GM21360 (cell line): ENCODE measurements at regions not wholly inside any gene's neighbourhood (a gene's known extent, or its start where the extent isn't known, plus 50 kb on each side); places are given as distances from the start of the nearest gene placed in this dataset.

Experiments
- ATAC-seq: cut with Tn5 transposase; IDR thresholded peaks from one replicate; pipeline ENCODE4 v1.9.1; 2021; ENCODE audit warnings: mild to moderate bottlenecking, moderate library complexity; ENCODE audit not compliant: unreplicated experiment

DNA sequence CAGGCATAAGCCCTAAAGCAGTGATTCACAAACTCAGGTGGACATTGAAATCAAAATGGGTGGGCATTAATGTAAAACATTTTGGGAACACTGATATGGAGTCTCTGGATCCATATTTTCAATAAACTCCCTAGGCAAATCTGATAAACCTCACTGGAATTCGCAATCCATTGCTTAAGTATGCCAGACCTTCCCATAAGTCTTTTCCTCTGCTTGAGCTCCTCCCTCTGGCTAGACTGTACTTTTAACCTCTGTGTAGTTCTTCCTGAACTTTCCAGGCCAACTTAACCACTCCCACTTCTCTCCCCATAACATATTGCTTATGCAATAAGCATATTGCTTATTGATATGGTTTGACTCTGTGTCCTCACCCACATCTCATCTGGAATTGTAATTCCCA is 629.7 kb upstream of the IMPG1 start:
- ATAC-seq: no peak

DNA sequence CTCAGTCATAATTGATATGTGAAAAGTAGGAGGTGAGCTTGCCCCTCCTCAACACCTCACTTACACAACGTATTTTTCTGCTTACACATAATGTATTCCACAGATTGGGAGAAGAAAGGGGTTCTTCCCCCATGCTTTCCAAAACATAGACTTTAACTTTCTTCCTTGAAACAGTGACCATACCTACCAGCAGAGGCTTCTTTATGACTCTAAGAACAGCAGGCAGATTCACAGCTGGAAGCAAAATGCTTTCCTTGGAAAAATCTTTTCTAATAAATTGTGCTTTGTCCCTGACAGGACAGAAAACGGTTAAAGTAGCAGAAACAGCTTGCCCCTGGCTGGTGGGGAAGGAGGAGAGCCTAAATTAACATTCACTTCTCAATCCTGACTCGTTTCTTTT is 629.1 kb upstream of the IMPG1 start:
- no peak for ATAC-seq

DNA sequence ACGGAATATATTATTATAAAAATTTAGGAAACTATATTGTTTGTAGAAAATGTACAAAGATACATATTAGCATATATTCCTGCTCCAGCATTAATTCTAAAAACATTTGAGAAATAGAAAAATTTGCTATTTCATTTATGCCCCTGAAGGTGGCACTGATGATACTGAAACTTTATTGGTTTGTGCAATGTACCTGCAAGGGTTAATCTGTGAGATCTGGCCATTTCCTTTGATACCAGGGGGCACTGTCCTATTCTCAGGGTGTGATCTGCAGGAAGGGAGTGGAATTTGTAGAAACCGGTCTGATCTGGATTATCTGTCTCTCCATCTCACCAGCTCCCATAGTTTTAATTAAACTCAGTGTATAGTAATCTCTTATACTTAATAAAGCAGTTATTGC is 625.1 kb upstream of the IMPG1 start:
- ATAC-seq: no peak

DNA sequence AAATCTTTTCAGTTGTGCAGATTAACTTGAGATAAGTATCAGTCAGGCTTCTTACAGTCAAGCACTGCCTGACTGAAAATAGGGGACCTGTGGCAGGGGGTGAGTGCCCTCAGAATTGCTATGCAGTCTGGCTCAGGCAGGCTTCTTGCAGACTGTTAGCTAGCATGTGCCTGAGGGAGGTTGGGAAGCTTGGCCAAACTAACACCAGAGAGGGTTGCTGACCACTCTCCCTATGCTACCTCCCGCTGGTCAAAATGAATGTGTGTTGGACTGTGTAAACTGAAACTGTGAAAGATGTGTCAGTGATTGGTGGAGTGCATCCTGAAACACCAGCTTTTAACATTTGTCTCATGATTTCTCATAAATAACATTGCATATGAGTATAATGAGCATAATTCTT is 622.3 kb upstream of the IMPG1 start:
- no peak for ATAC-seq

DNA sequence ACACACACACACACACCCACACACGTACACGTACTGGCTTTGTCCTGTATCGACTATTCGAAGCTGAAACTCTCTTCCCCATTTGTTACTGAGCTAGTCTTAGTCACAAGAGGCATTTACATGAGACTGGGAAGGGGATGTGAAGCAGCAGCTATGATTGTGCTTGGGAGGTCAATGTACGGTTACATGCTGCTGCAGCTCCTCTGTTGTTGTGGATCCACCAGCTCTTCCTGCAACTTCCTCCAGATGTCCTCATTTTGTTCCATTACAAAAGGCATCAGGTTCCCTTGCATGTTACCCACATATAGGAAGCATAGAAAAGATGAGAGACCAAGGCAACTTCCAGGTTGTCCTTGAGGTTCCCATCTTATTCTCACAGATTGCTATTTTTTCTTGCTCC is 612.4 kb upstream of the IMPG1 start:
- ATAC-seq: no peak

DNA sequence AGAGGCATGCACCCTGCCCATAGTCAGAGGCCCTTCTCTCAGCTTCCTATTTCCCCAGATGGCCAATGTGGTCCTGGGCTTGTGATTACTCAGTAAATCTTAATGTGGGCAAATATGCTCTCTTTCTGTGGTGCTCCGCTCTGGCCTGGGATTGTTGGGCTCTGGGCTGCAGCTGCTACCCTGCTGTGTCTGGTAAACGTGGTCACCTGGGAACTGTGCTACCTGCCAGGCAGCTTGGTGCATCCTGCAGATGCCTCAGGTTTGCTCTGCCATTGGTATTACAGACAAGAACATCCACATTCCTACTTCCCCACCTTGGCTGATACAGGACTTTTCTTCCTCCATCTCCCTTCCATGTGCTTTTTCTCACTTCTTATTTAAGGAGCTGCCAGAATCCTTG is 611.5 kb upstream of the IMPG1 start:
- ATAC-seq: no peak

DNA sequence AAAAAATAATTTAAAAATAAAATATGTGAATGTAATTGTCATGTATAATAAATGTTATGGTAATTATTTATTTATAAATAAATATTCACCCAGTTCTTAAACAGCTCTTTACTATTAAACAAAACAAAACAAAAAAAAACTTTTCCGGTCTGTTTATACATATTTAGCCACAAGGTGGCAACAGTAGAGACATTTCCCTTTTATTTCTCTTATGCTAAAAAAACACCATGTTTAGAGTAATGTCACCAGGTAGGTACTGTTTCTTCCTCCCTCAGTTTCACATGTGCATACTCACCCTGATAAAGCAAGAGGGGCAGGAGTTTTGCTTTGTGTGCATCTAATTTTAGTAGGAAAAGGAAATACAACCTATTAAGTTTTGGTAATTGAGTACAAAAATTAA is 610.4 kb upstream of the IMPG1 start:
- no peak for ATAC-seq

DNA sequence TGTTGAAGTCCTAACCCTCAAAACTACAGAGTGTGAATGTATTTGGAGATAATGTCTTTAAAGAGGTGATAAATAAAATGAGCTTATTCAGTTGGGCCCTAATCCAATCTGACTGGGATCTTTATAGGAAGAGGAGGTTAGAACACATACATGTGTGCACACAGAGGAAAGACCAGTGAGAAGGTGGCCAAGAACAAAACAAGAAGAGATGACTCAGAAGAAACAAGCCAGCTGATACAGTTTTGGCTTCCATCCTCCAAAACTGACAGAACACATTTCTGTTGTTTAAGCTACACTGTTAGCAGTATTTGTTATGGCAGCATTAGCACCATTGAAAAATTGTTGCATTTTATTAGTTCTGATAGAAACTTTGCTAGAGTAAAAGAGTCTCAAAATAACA is 609.3 kb upstream of the IMPG1 start:
- ATAC-seq: no peak

DNA sequence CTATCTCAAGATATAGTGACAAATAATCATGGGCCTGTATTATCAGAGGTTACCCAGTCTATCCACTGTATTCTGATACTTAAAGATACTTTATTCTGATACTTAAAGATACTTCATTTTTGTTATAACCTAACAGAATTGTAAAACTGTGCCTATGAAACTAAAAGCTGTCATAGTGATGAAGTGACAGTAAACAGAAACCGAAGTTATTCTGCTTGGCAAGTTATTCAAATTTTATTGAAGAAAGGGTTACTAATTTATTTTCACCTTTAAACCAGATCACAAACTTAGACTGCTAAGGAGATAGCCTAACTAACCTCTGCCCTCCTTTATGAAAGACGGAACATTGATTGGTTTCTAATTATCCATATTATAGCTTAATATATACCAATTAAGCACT is 604.6 kb upstream of the IMPG1 start:
- ATAC-seq: no peak

DNA sequence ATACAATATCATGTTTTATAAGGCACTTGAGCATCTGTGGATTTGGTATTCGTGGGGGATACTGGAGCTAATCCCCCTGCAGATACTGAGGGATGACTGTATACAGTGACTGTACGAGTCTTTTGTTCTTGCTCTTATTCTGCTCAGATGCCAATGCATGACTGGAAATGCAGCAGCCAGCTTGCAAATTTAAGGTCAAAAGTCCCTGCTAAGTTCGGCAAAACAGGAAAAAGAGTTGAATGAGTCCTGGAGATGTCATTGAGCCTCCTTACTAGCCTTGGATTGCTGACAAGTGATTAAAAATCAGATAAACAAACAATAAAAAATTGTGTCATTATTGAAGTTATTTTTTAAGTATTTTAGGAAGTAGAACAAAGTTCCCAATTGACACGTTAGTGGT is 599.3 kb upstream of the IMPG1 start:
- no peak for ATAC-seq

DNA sequence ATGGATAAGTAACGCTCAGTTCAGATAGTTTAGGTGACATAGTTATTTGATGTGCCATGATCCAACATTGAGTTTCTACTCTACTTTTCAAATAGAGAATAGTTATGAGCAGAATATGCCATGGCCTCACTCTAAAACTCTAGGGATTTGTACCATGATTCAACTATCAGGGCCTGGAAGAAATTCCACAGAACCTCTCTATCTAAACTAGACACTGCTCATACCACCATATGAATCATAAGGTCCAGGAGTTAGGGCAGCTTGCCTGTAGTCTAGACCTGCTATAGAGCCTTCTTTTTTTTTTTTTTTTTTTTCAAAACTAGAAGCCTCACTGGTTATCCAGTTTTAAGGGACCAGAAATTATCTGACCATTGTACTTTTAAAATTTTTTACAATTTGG is 571.8 kb upstream of the IMPG1 start:
- ATAC-seq: no peak

DNA sequence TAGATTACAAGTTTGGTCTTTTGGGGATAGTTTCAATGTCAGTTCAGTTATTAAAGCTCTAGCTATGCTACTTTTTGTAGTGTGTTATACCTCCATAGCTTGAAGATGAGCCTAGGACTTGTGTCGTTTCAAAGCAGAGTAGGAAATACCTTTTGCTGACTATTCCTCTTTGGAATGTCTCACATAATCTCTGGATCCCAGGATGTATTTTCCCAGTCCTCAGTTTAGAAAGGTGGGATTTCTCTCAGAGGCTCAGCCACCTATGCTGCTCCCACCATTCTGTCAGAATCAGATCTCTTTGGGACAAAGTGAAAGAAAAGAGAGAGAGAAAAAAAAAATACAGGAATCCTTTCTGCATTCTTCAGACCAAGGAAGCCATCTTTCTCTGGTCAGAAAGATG is 567.5 kb upstream of the IMPG1 start:
- no peak for ATAC-seq

DNA sequence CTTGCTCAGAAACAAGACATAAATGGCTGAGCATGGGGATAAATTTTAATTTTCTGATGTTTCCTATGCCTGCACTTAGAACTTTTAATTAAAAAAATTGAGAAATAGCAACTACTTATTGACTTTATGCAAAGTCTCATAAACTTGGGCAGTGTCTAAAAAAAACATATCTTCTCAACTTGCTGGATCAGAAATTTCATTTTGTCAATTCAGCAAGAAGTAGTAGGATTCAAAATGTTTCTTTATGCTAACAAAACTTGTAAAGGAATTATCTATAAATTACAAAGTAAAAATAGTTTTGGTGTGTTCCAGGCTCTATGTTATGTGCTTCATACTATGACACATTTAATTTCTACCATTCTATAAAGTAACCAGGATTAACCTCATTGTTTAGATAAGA is 562.2 kb upstream of the IMPG1 start:
- ATAC-seq: no peak

DNA sequence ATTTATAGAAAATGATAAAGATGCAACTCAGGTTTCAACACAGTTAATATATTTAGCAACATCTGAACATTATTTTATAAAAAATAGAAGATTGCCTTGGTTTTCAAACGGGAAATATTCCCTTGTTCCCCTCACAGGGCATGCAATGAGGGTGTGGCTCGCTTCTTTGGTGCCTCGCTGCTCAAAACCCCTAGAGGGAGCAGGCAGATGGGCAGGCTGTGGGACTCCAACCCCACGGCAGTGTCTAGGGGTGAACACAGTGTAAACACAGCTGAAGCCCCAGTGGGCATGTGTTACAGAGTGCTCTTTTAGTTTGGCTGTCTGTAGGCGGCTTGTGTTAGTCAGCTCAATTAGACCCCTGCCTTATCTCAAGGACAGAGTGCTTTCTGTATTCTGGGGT is 560.8 kb upstream of the IMPG1 start:
- ATAC-seq: no peak

DNA sequence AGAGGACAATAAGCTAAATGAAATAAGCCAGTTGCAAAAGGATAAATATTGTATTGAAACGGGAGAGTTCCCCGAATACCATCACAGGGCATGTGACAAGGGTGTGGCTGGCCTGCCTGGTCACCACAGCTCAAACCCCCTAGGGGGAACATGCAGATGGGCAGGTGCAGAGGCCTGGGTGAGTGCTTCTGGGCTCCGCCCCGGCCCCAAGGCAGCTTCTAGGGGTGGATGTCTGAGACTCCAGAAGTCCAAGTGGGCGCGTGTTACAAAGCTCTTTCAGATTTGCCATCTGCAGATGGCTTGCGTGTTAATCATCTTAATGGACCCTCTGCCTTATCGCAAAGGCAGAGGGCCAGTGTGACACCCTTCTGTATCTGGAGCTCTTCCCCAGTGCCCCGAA is 559.2 kb upstream of the IMPG1 start:
- ATAC-seq: no peak

DNA sequence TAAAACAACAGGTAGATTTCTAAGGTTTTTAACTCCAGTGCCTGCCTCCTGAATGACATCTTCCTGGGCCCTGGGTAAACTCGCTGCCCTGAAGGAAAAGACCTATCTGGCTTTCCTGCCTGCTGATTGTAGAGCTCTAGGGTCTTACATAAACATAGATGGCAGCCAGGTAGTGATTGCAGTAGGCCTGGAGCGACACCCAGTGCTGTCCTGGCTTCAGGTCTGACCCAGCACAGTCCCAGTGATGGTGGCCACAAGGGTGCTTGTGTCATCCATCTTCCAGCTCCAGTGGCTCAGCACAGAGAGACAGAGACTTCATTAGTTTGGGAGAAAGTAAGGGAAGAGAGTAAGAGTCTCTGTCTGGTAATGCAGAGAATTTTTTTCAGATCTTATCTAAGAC is 542.9 kb upstream of the IMPG1 start:
- no peak for ATAC-seq

DNA sequence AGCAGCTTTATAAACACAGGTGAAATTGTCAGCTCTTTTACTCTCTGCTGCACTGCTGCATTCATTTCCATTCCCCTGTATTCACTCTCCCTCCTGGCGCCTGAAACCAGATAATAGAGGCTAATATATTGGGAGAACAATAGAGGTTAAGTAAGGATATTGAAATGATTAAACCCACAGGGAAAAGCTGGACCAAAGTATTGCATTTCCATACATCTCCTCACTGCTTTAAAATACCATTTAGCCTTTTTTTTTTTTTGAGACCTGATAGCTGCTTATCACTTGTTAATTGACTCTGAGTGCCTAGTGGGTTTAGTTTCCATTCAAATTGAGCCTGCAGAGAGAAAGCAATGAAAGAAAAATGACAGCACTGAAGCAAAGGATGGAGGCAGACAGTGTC is 540.5 kb upstream of the IMPG1 start:
- no peak for ATAC-seq

DNA sequence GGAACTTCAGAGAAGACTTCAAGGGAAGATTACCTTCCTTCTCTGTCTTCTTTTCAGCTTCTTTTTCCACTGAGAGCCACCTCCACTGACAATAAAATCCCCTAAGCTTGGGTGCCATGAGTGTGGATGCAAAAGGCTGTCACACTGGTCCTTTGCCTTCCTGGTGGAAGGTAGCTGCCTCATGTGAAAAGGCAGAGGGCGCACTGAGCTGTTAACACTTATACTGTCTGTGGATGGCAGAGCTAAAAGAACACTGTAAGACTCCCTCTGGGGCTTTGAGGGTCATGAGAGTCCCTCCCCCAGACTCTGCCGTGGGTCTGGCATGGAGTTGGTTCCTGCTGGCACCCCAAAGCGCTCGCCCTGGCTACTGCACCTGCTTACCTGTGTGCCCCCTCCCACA is 536.7 kb upstream of the IMPG1 start:
- ATAC-seq: no peak

DNA sequence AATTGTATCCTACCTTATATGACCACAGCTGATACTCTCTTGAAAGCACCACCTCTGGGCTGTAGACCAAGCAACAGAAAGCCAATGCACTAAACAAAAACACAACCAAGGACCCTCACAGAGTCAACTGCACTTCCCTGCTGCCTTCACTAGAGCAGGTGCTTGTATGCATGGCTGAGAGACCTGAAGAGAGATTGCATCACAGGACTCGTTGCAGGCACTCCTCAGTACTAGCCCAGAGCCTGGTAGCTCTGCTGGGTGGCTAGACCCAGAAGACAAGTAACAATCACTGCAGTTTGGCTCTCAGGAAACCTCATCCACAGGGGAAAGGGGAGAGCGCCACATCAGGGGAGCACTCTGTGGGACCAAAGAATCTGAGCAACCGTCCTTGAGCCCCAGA is 521.6 kb upstream of the IMPG1 start:
- no peak for ATAC-seq

DNA sequence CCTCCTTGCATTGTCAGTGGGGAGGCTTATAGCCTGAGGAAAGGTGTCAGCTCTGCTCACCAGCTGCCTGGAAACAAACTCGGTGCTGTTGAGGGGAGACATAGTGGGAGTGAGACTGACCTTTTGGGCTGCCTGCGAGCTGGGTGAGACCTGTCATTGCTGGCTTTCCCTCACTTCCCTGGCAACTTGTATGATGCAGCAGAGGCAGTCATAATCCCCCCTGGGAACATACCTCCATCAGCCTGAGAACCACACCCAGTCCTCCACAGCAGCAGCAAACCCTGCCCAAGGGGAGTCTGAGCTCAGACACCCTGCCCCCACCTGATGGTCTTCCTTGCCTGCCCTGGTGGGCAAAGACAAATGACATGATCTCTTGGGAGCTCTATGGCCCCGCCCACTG is 521.2 kb upstream of the IMPG1 start:
- no peak for ATAC-seq

DNA sequence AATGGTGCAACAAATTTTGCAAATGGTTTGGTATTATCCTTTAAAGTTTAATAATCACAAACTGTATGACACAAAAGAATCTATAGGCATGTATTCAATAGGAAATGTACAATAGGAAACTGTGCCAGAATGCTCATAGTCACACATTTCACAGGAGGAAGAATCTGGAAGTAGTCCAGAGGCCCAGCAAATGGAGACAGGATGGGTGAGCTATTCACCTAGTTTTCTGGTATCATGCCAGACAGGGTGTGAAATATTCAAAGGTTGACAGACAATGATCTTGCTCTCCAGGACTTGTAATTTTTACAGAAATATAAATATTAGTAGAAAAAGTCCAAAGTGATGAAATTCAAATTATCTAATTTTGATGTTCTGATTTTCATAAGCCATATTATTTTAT is 520.1 kb upstream of the IMPG1 start:
- no peak for ATAC-seq

DNA sequence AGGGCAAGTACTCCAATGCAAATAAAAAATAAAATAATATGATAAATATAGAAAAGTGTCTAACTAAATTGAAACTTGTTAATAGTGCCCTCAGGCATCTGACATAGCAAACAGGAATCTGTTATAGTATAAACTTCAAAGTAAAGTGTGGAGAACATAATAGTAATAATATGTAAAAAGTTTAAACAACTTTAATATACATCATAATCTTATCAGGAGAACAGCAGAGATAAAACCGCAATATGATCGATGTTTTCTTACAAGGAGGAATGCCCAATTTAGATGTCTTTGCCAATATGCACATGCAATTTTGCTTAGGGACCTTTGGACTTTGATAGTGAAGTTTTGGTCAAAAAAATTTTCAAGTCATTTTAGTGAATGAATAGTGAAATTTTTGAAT is 514.8 kb upstream of the IMPG1 start:
- no peak for ATAC-seq

DNA sequence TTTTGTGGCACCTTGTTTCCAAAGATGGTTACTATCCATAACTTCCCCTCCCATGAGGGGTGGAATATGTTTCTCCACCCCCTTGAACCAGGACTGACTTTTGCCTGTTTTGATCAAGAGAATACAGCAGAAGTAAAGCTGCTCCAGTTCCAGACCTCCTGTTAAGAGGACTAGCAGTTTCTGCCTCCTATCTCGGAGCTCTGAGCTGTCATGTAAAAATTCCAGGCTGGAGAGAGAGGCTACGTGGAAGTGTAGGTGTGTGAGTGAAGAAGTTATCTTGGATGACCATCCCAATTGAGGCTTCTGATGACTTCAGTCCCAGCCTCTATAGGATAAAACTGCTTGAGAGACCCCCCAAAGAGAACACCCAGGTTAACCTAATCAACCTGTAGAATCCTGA is 511.7 kb upstream of the IMPG1 start:
- ATAC-seq: no peak

DNA sequence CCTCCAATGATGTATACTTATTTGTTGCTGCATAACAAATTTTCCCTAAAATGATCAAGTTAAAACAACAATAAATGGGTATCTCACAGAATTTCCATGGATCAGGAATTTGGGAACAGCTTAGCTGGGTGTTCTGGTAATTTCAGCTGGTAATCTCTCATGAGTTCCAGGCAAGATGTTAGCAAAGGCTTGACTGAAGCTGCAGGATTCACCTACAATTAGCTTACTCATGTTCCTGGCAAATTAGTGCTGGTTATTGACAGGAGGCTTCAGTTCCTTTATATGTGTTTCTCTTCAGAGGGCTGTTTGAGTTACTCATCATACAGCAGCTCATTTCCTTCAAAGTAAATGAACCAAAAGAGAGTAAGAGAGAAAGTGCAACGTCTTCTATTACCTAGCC is 506.3 kb upstream of the IMPG1 start:
- ATAC-seq: no peak
